ENCODE measurements at regions not wholly inside any gene's neighbourhood (a gene's known extent, or its start where the extent isn't known, plus 50 kb on each side); places are given as distances from the start of the nearest gene placed in this dataset.
A peak's percentile ranks its signal among the peaks of the same experiment; 100 is the strongest.
"Not testable (repeated sequence)": the region's sequence is repeated elsewhere in the genome, so short reads cannot be mapped to it uniquely, and the experiment has no call there.

DNA sequence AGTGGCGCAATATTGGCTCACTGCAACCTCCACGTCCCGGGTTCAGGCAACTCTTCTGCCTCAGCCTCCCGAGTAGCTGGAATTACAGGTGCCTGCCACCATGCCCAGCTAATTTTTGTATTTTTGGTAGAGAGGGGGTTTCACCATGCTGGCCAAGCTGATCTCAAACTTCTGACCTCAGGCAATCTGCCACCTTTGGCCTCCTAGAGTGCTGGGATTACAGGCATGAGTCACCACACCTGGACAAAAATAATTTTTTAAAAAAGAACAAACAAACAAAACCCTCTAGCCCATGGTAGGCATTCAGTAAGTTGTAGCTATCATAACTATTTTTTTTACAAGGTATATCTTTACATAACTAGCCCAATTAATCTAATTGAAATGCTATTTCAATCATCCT, 73.9 kb upstream of the CAPRIN1 start:
- no peaks in the 10 kb centered on the region for H3K79me2 ChIP-seq (ENCODE audit: low read depth)
- no TSS peak for BruUV-seq (replicated peaks)
- peak overlapping the region; percentile 67 for H3K4me2 ChIP-seq
- peak overlapping the region; percentile 44; the same call in 1 of the 2 replicates for H3K27ac ChIP-seq
- peak; percentile 22 to 68 for DNase-seq
- peaks cover 35% of the 10 kb centered on the region for H3K4me1 ChIP-seq (replicated peaks; ENCODE audit: insufficient read depth)
- TF ChIP-seq, protein P1, sequence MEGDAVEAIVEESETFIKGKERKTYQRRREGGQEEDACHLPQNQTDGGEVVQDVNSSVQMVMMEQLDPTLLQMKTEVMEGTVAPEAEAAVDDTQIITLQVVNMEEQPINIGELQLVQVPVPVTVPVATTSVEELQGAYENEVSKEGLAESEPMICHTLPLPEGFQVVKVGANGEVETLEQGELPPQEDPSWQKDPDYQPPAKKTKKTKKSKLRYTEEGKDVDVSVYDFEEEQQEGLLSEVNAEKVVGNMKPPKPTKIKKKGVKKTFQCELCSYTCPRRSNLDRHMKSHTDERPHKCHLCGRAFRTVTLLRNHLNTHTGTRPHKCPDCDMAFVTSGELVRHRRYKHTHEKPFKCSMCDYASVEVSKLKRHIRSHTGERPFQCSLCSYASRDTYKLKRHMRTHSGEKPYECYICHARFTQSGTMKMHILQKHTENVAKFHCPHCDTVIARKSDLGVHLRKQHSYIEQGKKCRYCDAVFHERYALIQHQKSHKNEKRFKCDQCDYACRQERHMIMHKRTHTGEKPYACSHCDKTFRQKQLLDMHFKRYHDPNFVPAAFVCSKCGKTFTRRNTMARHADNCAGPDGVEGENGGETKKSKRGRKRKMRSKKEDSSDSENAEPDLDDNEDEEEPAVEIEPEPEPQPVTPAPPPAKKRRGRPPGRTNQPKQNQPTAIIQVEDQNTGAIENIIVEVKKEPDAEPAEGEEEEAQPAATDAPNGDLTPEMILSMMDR (conservative IDR thresholded peaks at IDR 0.05): no peak
- no peak for TF ChIP-seq EZH2 (IDR thresholded peaks at IDR 0.05; ENCODE audit: low read depth)
- CTCF ChIA-PET: interaction anchor here (0.7 to 0.9 kb wide), 2 partner anchors 43 to 535 kb away, joined by 3 read pairs; no protein-coding TSS in a partner anchor
- H2AFZ ChIP-seq: no peak overlapping the region
- intact Hi-C loops (cut with micrococcal nuclease; ENCODE audit: unreplicated experiment): no loop called here
- H4K20me1 ChIP-seq (ENCODE audit: insufficient read depth): no peaks in the 10 kb centered on the region
- no peaks in the 10 kb centered on the region; the same call in 1 of the 2 replicates for H3K9me3 ChIP-seq (ENCODE audit: insufficient read depth, low read depth)
- H3K36me3 ChIP-seq (ENCODE audit: low read depth): no peaks in the 10 kb centered on the region
- POLR2A ChIA-PET (ENCODE audit: unreplicated experiment): no interaction called here
- peaks cover 15% of the 10 kb centered on the region for H3F3A ChIP-seq (ENCODE audit: insufficient read depth, low read depth)
- H3K9me2 ChIP-seq (ENCODE audit: insufficient read depth): no peaks in the 10 kb centered on the region
- no peaks in the 10 kb centered on the region for H3K27me3 ChIP-seq (ENCODE audit: insufficient read depth, low read depth)
- H3K4me3 ChIP-seq: no peak overlapping the region

DNA sequence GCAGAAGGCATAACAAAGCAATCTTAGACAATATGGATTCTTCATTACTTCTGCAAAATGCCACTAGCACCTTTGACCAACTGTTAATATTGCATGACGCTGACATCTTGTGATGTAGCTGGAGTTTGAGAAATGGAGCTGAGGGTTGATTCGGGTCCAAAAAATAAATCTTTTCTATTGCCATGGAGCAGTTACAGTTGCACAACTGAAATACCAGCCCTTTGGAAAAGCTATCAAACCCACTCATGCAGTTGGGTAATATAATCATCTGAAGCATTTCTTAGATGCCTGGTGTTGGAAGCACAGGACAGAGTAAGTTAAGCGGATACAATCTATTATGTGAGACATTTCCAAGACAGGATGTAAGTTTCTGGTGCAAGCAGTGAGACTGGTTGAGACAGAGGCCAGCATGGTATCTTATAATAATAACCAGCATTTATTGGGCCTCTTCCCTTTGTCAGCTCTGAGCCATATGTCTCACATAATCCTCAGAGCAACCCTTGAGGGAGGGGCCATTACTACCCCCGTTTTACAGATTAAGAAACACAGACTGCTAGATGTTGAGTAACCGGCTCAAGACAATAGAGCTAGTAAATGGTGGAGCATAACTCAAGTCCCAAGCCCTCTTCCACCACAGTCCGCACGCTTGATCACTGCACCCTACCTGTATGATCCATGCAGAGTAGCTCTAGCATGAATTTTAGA, 74.9 kb upstream of the CAPRIN1 start:
- peaks cover 11% of the 10 kb centered on the region; the same call in 1 of the 2 replicates for H3F3A ChIP-seq (ENCODE audit: insufficient read depth, low read depth)
- BruUV-seq (replicated peaks): no TSS peak
- ChIA-PET CTCF (interaction anchor here (0.6 to 0.7 kb wide), 2 partner anchors 54 to 62 kb away, joined by 3 read pairs; no protein-coding TSS in a partner anchor), POLR2A (ENCODE audit: unreplicated experiment) (interaction anchor here (0.7 kb wide), 1 partner anchor 583 kb away, joined by 8 read pairs; no protein-coding TSS in a partner anchor)
- H3K36me3 ChIP-seq (ENCODE audit: low read depth): no peaks in the 10 kb centered on the region
- H2AFZ ChIP-seq: no peak overlapping the region
- H3K27me3 ChIP-seq (ENCODE audit: insufficient read depth, low read depth): no peaks in the 10 kb centered on the region
- H3K4me2 ChIP-seq: peak overlapping the region; percentile 33
- no peaks in the 10 kb centered on the region; the same call in 1 of the 2 replicates for H3K9me3 ChIP-seq (ENCODE audit: insufficient read depth, low read depth)
- H3K4me1 ChIP-seq (replicated peaks; ENCODE audit: insufficient read depth): peaks cover 31% of the 10 kb centered on the region
- intact Hi-C loops (cut with micrococcal nuclease; ENCODE audit: unreplicated experiment): no loop called here
- H3K4me3 ChIP-seq: no peak overlapping the region
- no peak for TF ChIP-seq EZH2 (IDR thresholded peaks at IDR 0.05; ENCODE audit: low read depth)
- TF ChIP-seq, protein P1 (conservative IDR thresholded peaks at IDR 0.05): no peak
- H3K79me2 ChIP-seq (ENCODE audit: low read depth): no peaks in the 10 kb centered on the region
- H3K9me2 ChIP-seq (ENCODE audit: insufficient read depth): no peaks in the 10 kb centered on the region
- DNase-seq: peak in 1 of 2 experiments; percentile 71
- H3K27ac ChIP-seq: peak overlapping the region; percentile 53
- no peaks in the 10 kb centered on the region for H4K20me1 ChIP-seq (ENCODE audit: insufficient read depth)

DNA sequence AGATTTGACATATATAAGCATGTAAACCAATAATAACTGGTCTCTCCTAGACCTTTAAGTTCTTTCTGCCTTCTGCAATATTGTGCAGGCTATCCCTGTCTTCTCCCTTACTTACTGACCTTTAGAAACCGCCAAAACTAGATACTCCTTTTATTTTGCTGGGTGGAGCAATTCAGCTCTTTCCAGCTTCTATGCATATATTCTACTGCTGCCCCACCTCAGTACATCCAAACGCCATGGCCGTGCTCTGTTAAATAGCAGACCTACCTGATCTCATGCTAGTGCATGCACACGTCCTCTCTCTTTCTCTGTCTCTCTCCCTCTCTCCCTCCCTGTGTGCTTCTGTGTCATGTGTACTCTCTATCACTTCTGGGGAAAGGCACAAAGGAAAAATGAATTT, 76.7 kb upstream of the CAPRIN1 start:
- no peak overlapping the region for H3K4me3 ChIP-seq
- no peak overlapping the region for H2AFZ ChIP-seq
- no peak for TF ChIP-seq EZH2 (IDR thresholded peaks at IDR 0.05; ENCODE audit: low read depth)
- TF ChIP-seq, protein P1 (conservative IDR thresholded peaks at IDR 0.05): no peak
- CTCF ChIA-PET: interaction anchor here (0.5 to 1.1 kb wide), 2 partner anchors 13 to 31 kb away, joined by 3 read pairs; no protein-coding TSS in a partner anchor
- H3F3A ChIP-seq (ENCODE audit: insufficient read depth, low read depth): peaks cover 11% of the 10 kb centered on the region; the same call in 1 of the 2 replicates
- POLR2A ChIA-PET (ENCODE audit: unreplicated experiment): interaction anchor here (0.6 kb wide), 1 partner anchor 158 kb away, joined by 3 read pairs; no protein-coding TSS in a partner anchor
- intact Hi-C loops (cut with micrococcal nuclease; ENCODE audit: unreplicated experiment): no loop called here
- no peaks in the 10 kb centered on the region for H3K79me2 ChIP-seq (ENCODE audit: low read depth)
- no peak overlapping the region for H3K4me2 ChIP-seq
- H3K27ac ChIP-seq: no peak overlapping the region
- H3K9me2 ChIP-seq (ENCODE audit: insufficient read depth): no peaks in the 10 kb centered on the region
- no peaks in the 10 kb centered on the region for H3K27me3 ChIP-seq (ENCODE audit: insufficient read depth, low read depth)
- BruUV-seq (replicated peaks): no TSS peak
- no peaks in the 10 kb centered on the region for H3K36me3 ChIP-seq (ENCODE audit: low read depth)
- H3K9me3 ChIP-seq (ENCODE audit: insufficient read depth, low read depth): no peaks in the 10 kb centered on the region; the same call in 1 of the 2 replicates
- H3K4me1 ChIP-seq (replicated peaks; ENCODE audit: insufficient read depth): peaks cover 31% of the 10 kb centered on the region
- no peaks in the 10 kb centered on the region for H4K20me1 ChIP-seq (ENCODE audit: insufficient read depth)
- no peak for DNase-seq

DNA sequence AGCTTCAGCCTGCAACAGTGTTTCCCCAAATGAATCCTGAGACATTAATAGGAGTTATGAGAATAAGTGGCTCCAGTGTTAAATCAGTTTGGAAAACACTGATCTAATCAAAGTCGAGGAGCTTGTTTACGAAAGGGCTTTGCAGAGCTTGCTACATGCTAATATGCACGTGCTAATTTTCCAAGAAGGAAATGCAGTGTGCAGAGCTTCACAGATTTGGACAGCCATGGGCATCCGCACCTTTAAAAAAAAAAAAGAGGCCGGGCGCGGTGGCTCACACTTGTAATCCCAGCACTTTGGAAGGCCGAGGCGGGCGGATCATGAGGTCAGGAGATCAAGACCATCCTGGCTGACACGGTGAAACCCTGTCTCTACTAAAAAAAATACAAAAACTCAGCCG, 79.7 kb upstream of the LMO2 start:
- intact Hi-C loops (cut with micrococcal nuclease; ENCODE audit: unreplicated experiment): loop anchor here (1.0 kb wide), 3 partner anchors 113 to 163 kb away; no protein-coding TSS in a partner anchor
- H3K9me3 ChIP-seq (ENCODE audit: insufficient read depth, low read depth); H3K4me3 ChIP-seq; DNase-seq; H3F3A ChIP-seq (ENCODE audit: insufficient read depth, low read depth); BruUV-seq (replicated peaks); H3K9me2 ChIP-seq (ENCODE audit: insufficient read depth); H3K27ac ChIP-seq; POLR2A ChIA-PET (ENCODE audit: unreplicated experiment); H3K79me2 ChIP-seq (ENCODE audit: low read depth); H3K4me1 ChIP-seq (replicated peaks; ENCODE audit: insufficient read depth); H3K4me2 ChIP-seq; H3K36me3 ChIP-seq (ENCODE audit: low read depth); H4K20me1 ChIP-seq (ENCODE audit: insufficient read depth); H3K27me3 ChIP-seq (ENCODE audit: insufficient read depth, low read depth): not testable (repeated sequence)
- 0 out of 2 replicates have a peak overlapping the region, but pooled peaks have one; percentile 16 for H2AFZ ChIP-seq
- CTCF ChIA-PET: interaction anchor here (0.6 to 1.7 kb wide), 5 partner anchors 16 to 340 kb away, joined by 3 to 6 read pairs (median 4); no protein-coding TSS in a partner anchor
